ENCODE measurements at regions not wholly inside any gene's neighbourhood (a gene's known extent, or its start where the extent isn't known, plus 50 kb on each side); places are given as distances from the start of the nearest gene placed in this dataset.

GRCh38 chr16:48084826-48085225 lies 71.0 kb downstream of the ABCC12 start:
- no peak overlapping the region for H4K8ac ChIP-seq (ENCODE audit: low read length)
- no peak overlapping the region for H3K9ac ChIP-seq (ENCODE audit: low read length)
- no peak overlapping the region for H2BK12ac ChIP-seq (ENCODE audit: low read length in 2 of 2)
- no peak for DNase-seq
- no peak overlapping the region for H2AK5ac ChIP-seq (ENCODE audit: low read length, severe bottlenecking)
- no peak overlapping the region for H2BK5ac ChIP-seq (ENCODE audit: low read depth, low read length, poor library complexity, severe bottlenecking)
- WGBS, result 90% methylated on average over 7 of the region's 7 CpGs
- peaks cover 0 to 9% of the 10 kb centered on the region in 2 experiments for H3K27me3 ChIP-seq (ENCODE audit: control insufficient read depth in 1 of 2, insufficient read depth in 1 of 2, low read length in 2 of 2)
- H3K4me2 ChIP-seq (ENCODE audit: low read length, poor library complexity, severe bottlenecking), result no peak overlapping the region
- no peak overlapping the region for H2BK15ac ChIP-seq (ENCODE audit: low read depth, poor library complexity, severe bottlenecking)
- H3K27ac ChIP-seq (ENCODE audit: low read length, poor library complexity, severe bottlenecking), result no peak overlapping the region
- no peak overlapping the region for H3K4me3 ChIP-seq (ENCODE audit: insufficient read depth in 1 of 2, low read depth in 1 of 2, low read length in 2 of 2)
- H3K79me1 ChIP-seq (replicated peaks; ENCODE audit: low read length, poor library complexity, severe bottlenecking), result no peaks in the 10 kb centered on the region
- no peak overlapping the region for H3K14ac ChIP-seq (ENCODE audit: low read length in 2 of 2)
- no peak overlapping the region for H2AFZ ChIP-seq (ENCODE audit: low read depth, low read length)
- H3K4me1 ChIP-seq (ENCODE audit: control insufficient read depth, insufficient read depth, low read depth, low read length), result no peaks in the 10 kb centered on the region
- H3K18ac ChIP-seq (ENCODE audit: low read depth in 1 of 2, low read length in 2 of 2), result no peak overlapping the region
- H4K91ac ChIP-seq (ENCODE audit: low read length), result no peak overlapping the region
- H3K36me3 ChIP-seq (ENCODE audit: control insufficient read depth in 1 of 2, insufficient read depth in 2 of 2, low read depth in 1 of 2, low read length in 2 of 2), result no peaks in the 10 kb centered on the region
- H3K4ac ChIP-seq (ENCODE audit: low read depth in 1 of 2, low read length in 2 of 2), result no peak overlapping the region
- H3K23ac ChIP-seq (ENCODE audit: low read length in 2 of 2), result no peak overlapping the region
- peaks cover 6% of the 10 kb centered on the region for H3K9me3 ChIP-seq (ENCODE audit: control insufficient read depth, low read length)
- no peak overlapping the region for H2BK120ac ChIP-seq (ENCODE audit: low read depth, low read length)

- H4K8ac ChIP-seq (ENCODE audit: low read length), result no peak overlapping the region
- no peak overlapping the region for H3K27ac ChIP-seq (ENCODE audit: low read length, poor library complexity, severe bottlenecking)
- H3K14ac ChIP-seq (ENCODE audit: low read length in 2 of 2), result no peak overlapping the region
- peak overlapping the region in 1 of 2 experiments; percentile 21 for H3K4me3 ChIP-seq (ENCODE audit: insufficient read depth in 1 of 2, low read depth in 1 of 2, low read length in 2 of 2)
- no peak overlapping the region for H2BK120ac ChIP-seq (ENCODE audit: low read depth, low read length)
- no peak overlapping the region for H2AFZ ChIP-seq (ENCODE audit: low read depth, low read length)
- no peak overlapping the region for H3K4ac ChIP-seq (ENCODE audit: low read depth in 1 of 2, low read length in 2 of 2)
- peak; percentile 45 for DNase-seq
- WGBS, result 71% methylated on average over 6 of the region's 6 CpGs
- H3K9ac ChIP-seq (ENCODE audit: low read length), result no peak overlapping the region
- peaks cover 0 to 3% of the 10 kb centered on the region in 2 experiments for H3K27me3 ChIP-seq (ENCODE audit: control insufficient read depth in 1 of 2, insufficient read depth in 1 of 2, low read length in 2 of 2)
- H4K91ac ChIP-seq (ENCODE audit: low read length), result no peak overlapping the region
- no peak overlapping the region for H3K18ac ChIP-seq (ENCODE audit: low read depth in 1 of 2, low read length in 2 of 2)
- H2BK12ac ChIP-seq (ENCODE audit: low read length in 2 of 2), result no peak overlapping the region
- no peak overlapping the region for H3K4me2 ChIP-seq (ENCODE audit: low read length, poor library complexity, severe bottlenecking)
- no peak overlapping the region for H2BK5ac ChIP-seq (ENCODE audit: low read depth, low read length, poor library complexity, severe bottlenecking)
- no peaks in the 10 kb centered on the region for H3K4me1 ChIP-seq (ENCODE audit: control insufficient read depth, insufficient read depth, low read depth, low read length)
- no peak overlapping the region for H3K23ac ChIP-seq (ENCODE audit: low read length in 2 of 2)
- no peak overlapping the region for H2BK15ac ChIP-seq (ENCODE audit: low read depth, poor library complexity, severe bottlenecking)
- H3K9me3 ChIP-seq (ENCODE audit: control insufficient read depth, low read length), result peaks cover 6% of the 10 kb centered on the region
- no peak overlapping the region for H2AK5ac ChIP-seq (ENCODE audit: low read length, severe bottlenecking)
- H3K79me1 ChIP-seq (replicated peaks; ENCODE audit: low read length, poor library complexity, severe bottlenecking), result no peaks in the 10 kb centered on the region
- no peaks in the 10 kb centered on the region for H3K36me3 ChIP-seq (ENCODE audit: control insufficient read depth in 1 of 2, insufficient read depth in 2 of 2, low read depth in 1 of 2, low read length in 2 of 2)
Measured at GRCh38 chr16:48082516-48082915, 73.3 kb downstream of the ABCC12 start.

GRCh38 chr16:48081656-48082055 lies 74.1 kb downstream of the ABCC12 start:
- H3K9ac ChIP-seq (ENCODE audit: low read length), result no peak overlapping the region
- peaks cover 0 to 3% of the 10 kb centered on the region in 2 experiments for H3K27me3 ChIP-seq (ENCODE audit: control insufficient read depth in 1 of 2, insufficient read depth in 1 of 2, low read length in 2 of 2)
- H2BK120ac ChIP-seq (ENCODE audit: low read depth, low read length), result no peak overlapping the region
- H3K4me3 ChIP-seq (ENCODE audit: insufficient read depth in 1 of 2, low read depth in 1 of 2, low read length in 2 of 2), result peak overlapping the region in 1 of 2 experiments; percentile 21
- no peaks in the 10 kb centered on the region for H3K36me3 ChIP-seq (ENCODE audit: control insufficient read depth in 1 of 2, insufficient read depth in 2 of 2, low read depth in 1 of 2, low read length in 2 of 2)
- no peak overlapping the region for H2BK5ac ChIP-seq (ENCODE audit: low read depth, low read length, poor library complexity, severe bottlenecking)
- H4K91ac ChIP-seq (ENCODE audit: low read length), result no peak overlapping the region
- peaks cover 6% of the 10 kb centered on the region for H3K9me3 ChIP-seq (ENCODE audit: control insufficient read depth, low read length)
- H3K79me1 ChIP-seq (replicated peaks; ENCODE audit: low read length, poor library complexity, severe bottlenecking), result no peaks in the 10 kb centered on the region
- no peak overlapping the region for H2BK15ac ChIP-seq (ENCODE audit: low read depth, poor library complexity, severe bottlenecking)
- H3K14ac ChIP-seq (ENCODE audit: low read length in 2 of 2), result peak overlapping the region in 1 of 2 experiments; percentile 55
- WGBS, result 54% methylated on average over 3 of the region's 3 CpGs
- H2AK5ac ChIP-seq (ENCODE audit: low read length, severe bottlenecking), result no peak overlapping the region
- no peaks in the 10 kb centered on the region for H3K4me1 ChIP-seq (ENCODE audit: control insufficient read depth, insufficient read depth, low read depth, low read length)
- no peak overlapping the region for H3K23ac ChIP-seq (ENCODE audit: low read length in 2 of 2)
- H2BK12ac ChIP-seq (ENCODE audit: low read length in 2 of 2), result no peak overlapping the region
- no peak overlapping the region for H2AFZ ChIP-seq (ENCODE audit: low read depth, low read length)
- H3K4me2 ChIP-seq (ENCODE audit: low read length, poor library complexity, severe bottlenecking), result no peak overlapping the region
- H3K4ac ChIP-seq (ENCODE audit: low read depth in 1 of 2, low read length in 2 of 2), result no peak overlapping the region
- DNase-seq, result peak; percentile 66
- peak overlapping the region in 1 of 2 experiments; percentile 51 for H3K18ac ChIP-seq (ENCODE audit: low read depth in 1 of 2, low read length in 2 of 2)
- no peak overlapping the region for H4K8ac ChIP-seq (ENCODE audit: low read length)
- no peak overlapping the region for H3K27ac ChIP-seq (ENCODE audit: low read length, poor library complexity, severe bottlenecking)

GRCh38 chr16:48076455-48077012 lies 79.3 kb downstream of the ABCC12 start:
- WGBS, result 96% methylated on average over 2 of the region's 2 CpGs
- no peak overlapping the region for H2BK120ac ChIP-seq (ENCODE audit: low read depth, low read length)
- H2BK15ac ChIP-seq (ENCODE audit: low read depth, poor library complexity, severe bottlenecking), result no peak overlapping the region
- no peak overlapping the region for H3K4me3 ChIP-seq (ENCODE audit: insufficient read depth in 1 of 2, low read depth in 1 of 2, low read length in 2 of 2)
- H3K18ac ChIP-seq (ENCODE audit: low read depth in 1 of 2, low read length in 2 of 2), result no peak overlapping the region
- H3K14ac ChIP-seq (ENCODE audit: low read length in 2 of 2), result no peak overlapping the region
- peak; percentile 6 for DNase-seq
- no peak overlapping the region for H3K4me2 ChIP-seq (ENCODE audit: low read length, poor library complexity, severe bottlenecking)
- no peak overlapping the region for H2BK12ac ChIP-seq (ENCODE audit: low read length in 2 of 2)
- H2AK5ac ChIP-seq (ENCODE audit: low read length, severe bottlenecking), result no peak overlapping the region
- H3K4ac ChIP-seq (ENCODE audit: low read depth in 1 of 2, low read length in 2 of 2), result no peak overlapping the region
- no peaks in the 10 kb centered on the region for H3K4me1 ChIP-seq (ENCODE audit: control insufficient read depth, insufficient read depth, low read depth, low read length)
- no peak overlapping the region for H2BK5ac ChIP-seq (ENCODE audit: low read depth, low read length, poor library complexity, severe bottlenecking)
- H3K9me3 ChIP-seq (ENCODE audit: control insufficient read depth, low read length), result no peaks in the 10 kb centered on the region
- no peaks in the 10 kb centered on the region for H3K36me3 ChIP-seq (ENCODE audit: control insufficient read depth in 1 of 2, insufficient read depth in 2 of 2, low read depth in 1 of 2, low read length in 2 of 2)
- no peak overlapping the region for H4K91ac ChIP-seq (ENCODE audit: low read length)
- no peak overlapping the region for H2AFZ ChIP-seq (ENCODE audit: low read depth, low read length)
- H3K9ac ChIP-seq (ENCODE audit: low read length), result no peak overlapping the region
- no peaks in the 10 kb centered on the region for H3K79me1 ChIP-seq (replicated peaks; ENCODE audit: low read length, poor library complexity, severe bottlenecking)
- no peak overlapping the region for H4K8ac ChIP-seq (ENCODE audit: low read length)
- H3K27me3 ChIP-seq (ENCODE audit: control insufficient read depth in 1 of 2, insufficient read depth in 1 of 2, low read length in 2 of 2), result peaks cover 10% of the 10 kb centered on the region in 2 experiments
- no peak overlapping the region for H3K27ac ChIP-seq (ENCODE audit: low read length, poor library complexity, severe bottlenecking)
- H3K23ac ChIP-seq (ENCODE audit: low read length in 2 of 2), result no peak overlapping the region

Measured in mesenchymal stem cell (in vitro differentiated cells and primary cell).